OCI-LY1 (cell line): ENCODE measurements at regions not wholly inside any gene's neighbourhood (a gene's known extent, or its start where the extent isn't known, plus 50 kb on each side); places are given as distances from the start of the nearest gene placed in this dataset.

ENCODE experiments used
- H2AFZ ChIP-seq: fragments of 200-600 bp; sonication (generic), shearing (Covaris generic); 2 replicates; pipeline ENCODE4 v1.6.0; 2014; ENCODE audit warnings: antibody characterized with exemption, mild to moderate bottlenecking, low read length
- H3F3A ChIP-seq: fragments of 200-600 bp; sonication (generic), shearing (Covaris generic); 2 replicates; pipeline ENCODE4 v1.6.0; 2014; ENCODE audit warnings: mild to moderate bottlenecking, antibody characterized with exemption, low read length, moderate library complexity; ENCODE audit not compliant: insufficient read depth
- H3K27ac ChIP-seq: fragments of 200-600 bp; sonication (generic); 2 replicates; pipeline ENCODE4 v1.5.1; 2014; ENCODE audit warnings: low read length, mixed run types, mild to moderate bottlenecking, low read depth; ENCODE audit not compliant: poor library complexity, severe bottlenecking
- H3K27me3 ChIP-seq: fragments of 200-600 bp; sonication (generic); 2 replicates; pipeline ENCODE4 v1.6.0; 2014; ENCODE audit warnings: antibody characterized with exemption, mild to moderate bottlenecking, low read length, moderate library complexity; ENCODE audit not compliant: insufficient read depth
- H3K36me3 ChIP-seq: fragments of 200-600 bp; sonication (generic); 2 replicates; pipeline ENCODE4 v1.6.1; 2014; ENCODE audit warnings: mild to moderate bottlenecking, antibody characterized with exemption, low read length, moderate library complexity, mixed read lengths; ENCODE audit not compliant: insufficient read depth
- H3K4me1 ChIP-seq: fragments of 200-600 bp; sonication (generic); 2 replicates; pipeline ENCODE4 v1.5.1; 2014; ENCODE audit warnings: mild to moderate bottlenecking, low read length, moderate library complexity; ENCODE audit not compliant: insufficient read depth, severe bottlenecking
- H3K4me2 ChIP-seq: fragments of 200-600 bp; sonication (generic), shearing (Covaris generic); 2 replicates; pipeline ENCODE4 v1.6.1; 2014; ENCODE audit warnings: low read length
- H3K4me3 ChIP-seq: fragments of 200-600 bp; sonication (generic); 2 replicates; pipeline ENCODE4 v1.5.1; 2014; ENCODE audit warnings: low read length, low read depth, mild to moderate bottlenecking, mixed read lengths; ENCODE audit not compliant: poor library complexity, severe bottlenecking
- H3K79me2 ChIP-seq: fragments of 200-600 bp; shearing (Covaris generic); 2 replicates; pipeline ENCODE4 v1.6.1; 2016; ENCODE audit warnings: mixed run types, low read length, mixed read lengths; ENCODE audit not compliant: insufficient read depth
- H3K9ac ChIP-seq: fragments of 200-600 bp; sonication (generic), shearing (Covaris generic); 2 replicates; pipeline ENCODE4 v1.6.1; 2014; ENCODE audit warnings: mild to moderate bottlenecking, low read length, mixed read lengths
- H3K9me2 ChIP-seq: fragments of 200-600 bp; sonication (generic), shearing (Covaris generic); 2 replicates; pipeline ENCODE4 v1.6.1; 2014; ENCODE audit warnings: low read depth, mild to moderate bottlenecking, low read length, mixed read lengths
- H3K9me3 ChIP-seq: fragments of 200-600 bp; shearing (Covaris generic); 2 replicates; pipeline ENCODE4 v1.6.1; 2014; ENCODE audit warnings: low read length, mixed read lengths
- H4K20me1 ChIP-seq: fragments of 200-600 bp; sonication (generic), shearing (Covaris generic); 2 replicates; pipeline ENCODE4 v1.6.0; 2016; ENCODE audit warnings: mild to moderate bottlenecking, low read length; ENCODE audit not compliant: insufficient read depth
- EZH2 ChIP-seq: fragments of 200-600 bp; sonication (generic), shearing (Covaris generic); IDR thresholded peaks from 2 replicates; pipeline ENCODE4 v1.8.0; 2017; ENCODE audit warnings: borderline replicate concordance, mixed run types, mild to moderate bottlenecking, antibody characterized with exemption, low read length, moderate library complexity, mixed read lengths
- TF ChIP-seq, protein P1 (sequence below): fragments of 200-600 bp; sonication (generic), shearing (Covaris generic); IDR thresholded peaks from 2 replicates; pipeline ENCODE4 v1.5.1; 2017; ENCODE audit warnings: mild to moderate bottlenecking, antibody characterized with exemption, low read length, moderate library complexity, mixed read lengths

- no peak overlapping the region for H2AFZ ChIP-seq
- H3K9me3 ChIP-seq: no peaks in the 10 kb centered on the region
- H3K36me3 ChIP-seq: no peaks in the 10 kb centered on the region
- no peaks in the 10 kb centered on the region for H3K9me2 ChIP-seq
- no peak overlapping the region for H3K4me3 ChIP-seq
- H3K27ac ChIP-seq: no peak overlapping the region
- H3K79me2 ChIP-seq: no peaks in the 10 kb centered on the region
- H3F3A ChIP-seq: no peaks in the 10 kb centered on the region
- H4K20me1 ChIP-seq: no peaks in the 10 kb centered on the region
- TF ChIP-seq EZH2: no peak
- TF ChIP-seq, protein P1, sequence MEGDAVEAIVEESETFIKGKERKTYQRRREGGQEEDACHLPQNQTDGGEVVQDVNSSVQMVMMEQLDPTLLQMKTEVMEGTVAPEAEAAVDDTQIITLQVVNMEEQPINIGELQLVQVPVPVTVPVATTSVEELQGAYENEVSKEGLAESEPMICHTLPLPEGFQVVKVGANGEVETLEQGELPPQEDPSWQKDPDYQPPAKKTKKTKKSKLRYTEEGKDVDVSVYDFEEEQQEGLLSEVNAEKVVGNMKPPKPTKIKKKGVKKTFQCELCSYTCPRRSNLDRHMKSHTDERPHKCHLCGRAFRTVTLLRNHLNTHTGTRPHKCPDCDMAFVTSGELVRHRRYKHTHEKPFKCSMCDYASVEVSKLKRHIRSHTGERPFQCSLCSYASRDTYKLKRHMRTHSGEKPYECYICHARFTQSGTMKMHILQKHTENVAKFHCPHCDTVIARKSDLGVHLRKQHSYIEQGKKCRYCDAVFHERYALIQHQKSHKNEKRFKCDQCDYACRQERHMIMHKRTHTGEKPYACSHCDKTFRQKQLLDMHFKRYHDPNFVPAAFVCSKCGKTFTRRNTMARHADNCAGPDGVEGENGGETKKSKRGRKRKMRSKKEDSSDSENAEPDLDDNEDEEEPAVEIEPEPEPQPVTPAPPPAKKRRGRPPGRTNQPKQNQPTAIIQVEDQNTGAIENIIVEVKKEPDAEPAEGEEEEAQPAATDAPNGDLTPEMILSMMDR: no peak
- H3K4me2 ChIP-seq: no peak overlapping the region
- H3K27me3 ChIP-seq: no peaks in the 10 kb centered on the region
- no peak overlapping the region for H3K9ac ChIP-seq
- no peaks in the 10 kb centered on the region for H3K4me1 ChIP-seq
Measured at GRCh38 chr10:106513352-106513771, 651.1 kb downstream of the SORCS1 start.

DNA sequence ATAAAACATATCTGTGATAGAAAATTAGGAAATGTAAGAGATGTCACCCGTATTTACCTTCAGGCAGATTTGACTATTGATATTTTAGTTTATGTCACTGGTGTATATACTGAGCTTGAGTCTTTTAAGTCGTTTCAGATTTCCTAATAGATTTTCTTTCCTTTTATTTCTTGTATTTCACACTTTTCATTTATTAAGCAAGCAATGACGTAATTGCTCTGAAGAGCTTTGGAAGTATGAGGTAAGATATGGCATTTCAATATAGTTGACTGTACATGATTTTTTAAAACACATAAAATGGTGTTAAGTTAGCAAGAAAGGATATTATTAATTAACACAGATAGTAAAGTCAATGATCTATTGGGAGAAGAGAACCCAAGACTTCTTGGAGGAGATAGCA is 652.6 kb downstream of the SORCS1 start:
- Histone ChIP-seq H2AFZ (no peak overlapping the region), H3K27ac (no peak overlapping the region), H3K9me2 (no peaks in the 10 kb centered on the region), H3K4me1 (no peaks in the 10 kb centered on the region), H3K9ac (no peak overlapping the region), H3K4me3 (no peak overlapping the region), H3K79me2 (no peaks in the 10 kb centered on the region), H3K27me3 (no peaks in the 10 kb centered on the region), H3F3A (no peaks in the 10 kb centered on the region), H3K4me2 (no peak overlapping the region), H3K36me3 (no peaks in the 10 kb centered on the region), H4K20me1 (no peaks in the 10 kb centered on the region), H3K9me3 (no peaks in the 10 kb centered on the region)
- TF ChIP-seq, protein P1: no peak
- TF ChIP-seq EZH2: no peak

- Histone ChIP-seq H3K4me1 (no peaks in the 10 kb centered on the region), H4K20me1 (no peaks in the 10 kb centered on the region), H2AFZ (no peak overlapping the region), H3K4me2 (no peak overlapping the region), H3K9ac (no peak overlapping the region), H3F3A (no peaks in the 10 kb centered on the region), H3K9me2 (no peaks in the 10 kb centered on the region), H3K4me3 (no peak overlapping the region), H3K79me2 (no peaks in the 10 kb centered on the region), H3K36me3 (no peaks in the 10 kb centered on the region), H3K9me3 (no peaks in the 10 kb centered on the region), H3K27me3 (no peaks in the 10 kb centered on the region), H3K27ac (no peak overlapping the region)
- TF ChIP-seq, protein P1: no peak
- no peak for TF ChIP-seq EZH2
Measured at GRCh38 chr10:106508950-106509349, 655.6 kb downstream of the SORCS1 start.
